Astrocyte of the spinal cord (primary cell): ENCODE measurements at regions not wholly inside any gene's neighbourhood (a gene's known extent, or its start where the extent isn't known, plus 50 kb on each side); places are given as distances from the start of the nearest gene placed in this dataset.
"Not testable (repeated sequence)": the region's sequence is repeated elsewhere in the genome, so short reads cannot be mapped to it uniquely, and the experiment has no call there.

ENCODE experiments used
- DNase-seq: peaks from one replicate; pipeline ENCODE4 v3.0.0; 2011; ENCODE audit warnings: low read depth, low spot score
- H3K4me3 ChIP-seq: 2 replicates; pipeline ENCODE4 v1.5.1; 2011; ENCODE audit warnings: low read depth, mild to moderate bottlenecking, low read length, moderate library complexity
- in situ Hi-C: cut with HindIII; loops from 2 replicates; pipeline ENCODE4 v1.10.0; 2017; ENCODE audit warnings: low sequenced_read_pairs
- TF ChIP-seq, protein P1 (sequence below): IDR thresholded peaks from 2 replicates; pipeline ENCODE4 v1.5.1; 2012; ENCODE audit warnings: low read depth, mild to moderate bottlenecking, low read length, inconsistent platforms

DNA sequence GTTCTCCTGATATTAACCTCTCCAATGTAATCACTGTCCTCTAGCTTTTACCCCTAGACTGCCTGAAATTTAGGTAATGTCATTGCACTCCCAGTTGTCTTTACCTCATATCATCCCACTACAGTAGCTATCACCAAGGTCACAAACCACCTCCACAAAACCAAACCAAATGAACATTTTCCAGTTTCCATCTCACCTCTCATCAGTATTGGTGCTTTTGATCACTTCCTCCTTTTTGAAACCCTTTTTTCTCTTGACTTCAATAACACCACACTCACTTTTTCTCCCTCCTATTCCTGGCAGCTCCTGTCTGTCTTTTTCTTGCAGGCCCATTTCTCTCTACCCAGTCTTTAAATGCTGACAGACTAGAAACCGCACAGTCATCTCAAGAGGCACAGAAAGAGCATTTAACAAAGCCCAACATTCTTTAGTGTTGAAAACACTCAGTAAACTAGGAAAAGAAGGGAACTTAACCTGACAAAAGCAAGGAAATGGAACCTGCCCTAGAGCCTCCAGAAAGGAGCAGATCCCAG lies 95.9 kb upstream of the SIX2 start:
- no peak for DNase-seq
- TF ChIP-seq, protein P1, sequence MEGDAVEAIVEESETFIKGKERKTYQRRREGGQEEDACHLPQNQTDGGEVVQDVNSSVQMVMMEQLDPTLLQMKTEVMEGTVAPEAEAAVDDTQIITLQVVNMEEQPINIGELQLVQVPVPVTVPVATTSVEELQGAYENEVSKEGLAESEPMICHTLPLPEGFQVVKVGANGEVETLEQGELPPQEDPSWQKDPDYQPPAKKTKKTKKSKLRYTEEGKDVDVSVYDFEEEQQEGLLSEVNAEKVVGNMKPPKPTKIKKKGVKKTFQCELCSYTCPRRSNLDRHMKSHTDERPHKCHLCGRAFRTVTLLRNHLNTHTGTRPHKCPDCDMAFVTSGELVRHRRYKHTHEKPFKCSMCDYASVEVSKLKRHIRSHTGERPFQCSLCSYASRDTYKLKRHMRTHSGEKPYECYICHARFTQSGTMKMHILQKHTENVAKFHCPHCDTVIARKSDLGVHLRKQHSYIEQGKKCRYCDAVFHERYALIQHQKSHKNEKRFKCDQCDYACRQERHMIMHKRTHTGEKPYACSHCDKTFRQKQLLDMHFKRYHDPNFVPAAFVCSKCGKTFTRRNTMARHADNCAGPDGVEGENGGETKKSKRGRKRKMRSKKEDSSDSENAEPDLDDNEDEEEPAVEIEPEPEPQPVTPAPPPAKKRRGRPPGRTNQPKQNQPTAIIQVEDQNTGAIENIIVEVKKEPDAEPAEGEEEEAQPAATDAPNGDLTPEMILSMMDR: no peak
- in situ Hi-C loops: no loop called here
- no peak overlapping the region for H3K4me3 ChIP-seq

DNA sequence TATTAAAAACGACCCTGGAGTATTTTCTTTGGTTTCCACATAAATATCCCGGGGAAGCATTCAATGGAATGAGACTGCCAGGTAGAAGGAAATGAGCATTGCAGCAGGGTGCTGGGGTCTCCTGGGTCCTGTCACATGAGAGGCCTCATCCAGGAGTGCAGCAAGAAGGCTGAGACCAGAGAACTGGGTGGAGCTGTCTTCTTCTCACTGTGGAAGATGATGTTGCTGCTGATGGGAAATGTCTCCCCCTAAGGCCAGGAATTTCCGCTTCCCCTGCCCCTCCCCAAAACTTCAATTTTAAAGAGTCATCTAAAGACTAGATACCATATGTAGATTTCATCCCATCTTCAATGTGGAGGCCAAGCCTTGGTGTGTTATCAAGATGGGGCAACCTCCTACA lies 95.2 kb upstream of the SIX2 start:
- TF ChIP-seq, protein P1: no peak

DNA sequence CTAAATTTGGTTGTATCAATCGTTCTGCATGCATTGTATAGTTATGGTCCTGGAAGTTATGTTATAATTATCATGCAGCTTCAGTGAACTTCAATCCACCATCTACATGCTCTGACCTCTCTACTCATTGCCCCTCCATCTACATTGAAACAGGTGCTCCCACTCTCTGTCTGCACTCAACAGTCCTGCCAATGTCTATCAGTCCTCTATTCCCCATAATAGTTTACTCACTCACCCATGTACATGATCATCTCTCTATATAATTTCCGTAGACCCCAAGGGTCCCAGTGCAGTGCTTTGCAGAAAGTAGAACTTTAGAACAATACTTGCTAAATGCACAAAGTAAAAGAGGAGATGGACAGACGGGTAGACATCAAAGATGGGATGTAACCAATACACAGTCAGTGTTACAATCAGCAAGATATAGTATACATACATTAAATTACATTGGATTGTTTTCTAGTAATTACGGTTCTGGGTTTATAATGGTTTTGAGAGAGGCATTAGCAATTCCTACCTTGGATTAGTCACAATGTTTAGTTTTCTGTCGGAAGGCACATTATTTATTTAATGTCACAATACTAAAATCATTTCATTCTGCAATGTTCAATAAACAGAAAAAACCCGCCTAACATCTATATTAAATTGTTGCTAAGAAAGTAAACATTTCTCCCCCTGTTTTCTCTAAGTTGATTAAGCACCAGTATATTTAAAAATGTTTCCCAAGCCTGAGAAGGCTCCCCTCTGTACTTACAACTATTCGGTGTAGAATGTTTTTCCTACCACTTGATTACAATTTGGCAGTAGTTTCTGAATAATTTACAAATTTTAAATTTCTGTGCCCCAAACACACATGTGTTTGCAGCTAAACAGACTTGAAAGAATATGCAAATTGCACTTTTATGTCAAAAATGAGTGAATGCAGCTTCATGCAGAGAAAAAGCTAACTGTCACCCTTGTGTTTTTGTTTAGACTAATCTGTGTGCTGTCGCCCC lies 94.4 kb upstream of the SIX2 start:
- H3K4me3 ChIP-seq: no peak overlapping the region
- in situ Hi-C loops: no loop called here
- DNase-seq: no peak
- TF ChIP-seq, protein P1: no peak

More for the DNA sequence above, 95.2 kb upstream of the SIX2 start:
- DNase-seq: no peak
- H3K4me3 ChIP-seq: no peak overlapping the region
- in situ Hi-C loops: no loop called here

DNA sequence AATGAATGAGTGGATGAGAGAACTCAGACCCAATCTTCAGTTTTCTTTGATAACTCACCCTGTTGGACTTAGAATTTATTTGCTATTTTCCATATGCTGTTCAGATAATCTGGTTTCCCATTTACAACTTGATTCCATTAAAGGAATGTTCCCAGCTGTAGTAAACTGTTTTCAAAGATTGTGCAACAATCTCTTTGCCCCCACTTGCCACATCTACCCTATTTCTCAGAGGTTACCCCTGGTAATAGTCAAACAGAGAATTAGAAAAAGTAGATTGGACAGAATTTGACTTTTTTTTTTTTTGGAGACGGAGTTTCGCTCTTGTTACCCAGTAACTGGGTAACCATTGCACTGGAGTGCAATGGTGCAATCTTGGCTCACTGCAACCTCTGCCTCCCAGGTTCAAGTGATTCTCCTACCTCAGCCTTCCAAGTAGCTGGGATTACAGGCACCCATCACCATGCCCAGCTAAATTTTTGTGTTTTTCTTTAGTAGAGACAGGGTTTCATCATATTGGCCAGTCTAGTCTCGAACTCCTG lies 93.4 kb upstream of the SIX2 start:
- TF ChIP-seq, protein P1: no peak
- no peak overlapping the region for H3K4me3 ChIP-seq
- in situ Hi-C loops: no loop called here
- DNase-seq: no peak

DNA sequence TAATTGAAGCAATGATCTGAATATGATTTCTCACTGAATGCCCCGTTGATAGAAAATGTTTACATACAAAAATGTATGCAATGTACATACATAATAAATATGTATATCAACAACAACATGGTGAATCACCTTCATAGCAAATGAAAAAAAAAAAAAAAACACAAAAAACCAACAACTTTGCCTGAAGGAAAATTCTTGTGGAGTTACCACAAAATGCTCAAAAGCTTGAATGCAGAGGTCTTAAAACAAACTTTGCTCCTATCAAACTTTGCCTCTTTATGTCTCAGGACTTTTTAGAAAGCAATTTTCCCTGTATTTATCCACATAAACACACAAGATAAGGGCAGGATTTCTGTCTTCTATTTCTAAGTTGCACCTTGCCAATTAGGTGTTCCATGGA lies 92.9 kb upstream of the SIX2 start:
- no peak for DNase-seq
- in situ Hi-C loops: no loop called here
- H3K4me3 ChIP-seq: no peak overlapping the region
- TF ChIP-seq, protein P1: no peak

DNA sequence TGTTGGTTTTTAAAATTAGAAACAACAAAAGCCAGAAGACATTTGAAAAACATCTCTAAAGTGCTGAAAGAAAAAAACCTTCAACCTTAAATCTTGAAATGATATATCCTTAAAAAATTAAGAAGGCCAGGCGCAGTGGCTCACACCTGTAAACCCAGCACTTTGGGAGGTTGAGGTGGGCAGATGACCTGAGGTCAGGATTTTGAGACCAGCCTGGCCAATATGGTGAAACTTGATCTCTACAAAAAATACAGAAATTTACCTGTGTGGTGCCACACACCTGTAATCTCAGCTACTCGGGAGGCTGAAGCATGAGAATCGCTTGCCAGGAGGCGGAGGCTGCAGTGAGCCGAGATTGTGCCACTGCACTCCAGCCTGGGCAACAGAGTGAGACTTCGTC lies 87.7 kb upstream of the SIX2 start:
- TF ChIP-seq, protein P1: no peak
- in situ Hi-C loops: no loop called here
- no peak overlapping the region for H3K4me3 ChIP-seq
- DNase-seq: no peak

DNA sequence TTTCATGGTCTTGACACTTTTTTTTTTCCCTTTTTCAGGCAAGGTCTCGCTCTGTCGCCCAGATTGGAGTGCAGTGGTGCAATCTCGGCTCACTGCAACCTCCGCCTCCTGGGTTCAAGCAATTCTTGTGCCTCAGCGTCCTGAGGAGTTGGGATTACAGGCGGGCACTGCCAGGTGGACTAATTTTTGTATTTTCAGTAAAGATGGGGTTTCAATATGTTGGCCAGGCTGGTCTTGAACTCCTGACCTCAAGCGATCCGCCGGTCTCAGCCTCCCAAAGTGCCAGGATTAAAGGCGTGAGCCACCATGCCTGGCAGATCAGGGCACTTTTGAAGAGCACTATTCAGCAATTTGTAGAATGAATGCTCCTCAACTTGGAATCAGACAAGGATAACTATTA lies 86.8 kb upstream of the SIX2 start:
- DNase-seq, H3K4me3 ChIP-seq, in situ Hi-C loops: not testable (repeated sequence)
